Activated CD4-positive, alpha-beta T cell treated with anti-CD3 and anti-CD28 coated beads for 4 hours (primary cell): ENCODE measurements at regions not wholly inside any gene's neighbourhood (a gene's known extent, or its start where the extent isn't known, plus 50 kb on each side); places are given as distances from the start of the nearest gene placed in this dataset.
"Not testable (repeated sequence)": the region's sequence is repeated elsewhere in the genome, so short reads cannot be mapped to it uniquely, and the experiment has no call there.

ENCODE experiments used
- DNase-seq, 2 donors: peaks; one replicate each; pipeline ENCODE4 v3.0.0-alpha.2; 2020

DNA sequence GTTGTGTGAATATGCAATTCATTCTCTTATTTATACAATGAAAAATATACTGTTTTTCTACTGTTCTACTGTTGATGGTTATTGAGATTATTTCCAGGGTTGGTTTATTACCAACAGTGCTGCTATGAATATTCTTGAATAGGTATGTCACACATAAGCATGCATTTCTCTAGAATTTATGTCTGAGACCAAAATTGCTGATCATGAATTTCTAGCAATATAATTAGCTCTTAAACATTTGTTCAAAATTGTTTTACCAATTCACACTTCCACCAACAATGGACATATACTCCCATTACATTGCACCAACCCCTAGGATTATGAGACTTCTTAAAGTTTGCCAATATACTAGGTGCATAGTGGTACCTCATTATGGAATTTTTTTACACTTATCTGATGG, 164.1 kb upstream of the KCNQ5 start:
- DNase-seq, result no peak

DNA sequence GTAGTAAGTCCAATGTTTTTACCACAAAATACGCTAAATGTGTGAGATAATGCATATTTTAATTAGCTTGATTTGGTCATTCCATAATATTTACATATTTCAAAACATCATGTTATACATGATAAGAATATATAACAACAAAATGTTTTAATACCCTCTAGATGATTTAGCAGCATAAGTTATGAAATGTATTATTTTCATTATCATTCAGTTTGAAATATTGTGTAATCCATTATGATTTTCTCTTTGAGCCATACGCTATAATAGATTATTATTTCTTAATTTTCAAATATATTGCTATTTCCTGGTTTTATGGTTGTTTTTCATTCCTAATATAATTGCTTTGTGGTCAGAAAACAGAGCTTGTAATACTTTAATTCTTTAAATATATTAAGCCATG, 163.3 kb upstream of the KCNQ5 start:
- DNase-seq, result no peak

DNA sequence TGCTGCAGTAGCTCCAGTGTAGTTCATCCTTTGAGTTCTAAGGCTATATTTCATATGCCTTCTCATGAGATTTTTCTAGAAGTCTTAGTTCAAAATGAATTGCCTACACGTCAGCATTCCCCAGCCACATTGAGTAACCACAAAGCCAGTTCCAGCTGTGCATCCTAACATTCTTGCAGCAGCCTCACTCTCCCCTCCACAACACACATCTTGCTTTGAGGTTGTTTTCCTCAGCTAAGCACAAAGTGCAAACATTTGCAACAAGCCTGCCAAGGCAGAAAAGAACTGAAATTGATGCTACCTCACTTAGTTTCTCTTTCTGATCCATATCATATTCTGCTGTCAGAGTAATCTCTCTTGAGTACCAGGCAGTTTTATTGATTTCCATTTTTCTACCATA, 160.7 kb upstream of the KCNQ5 start:
- no peak for DNase-seq

DNA sequence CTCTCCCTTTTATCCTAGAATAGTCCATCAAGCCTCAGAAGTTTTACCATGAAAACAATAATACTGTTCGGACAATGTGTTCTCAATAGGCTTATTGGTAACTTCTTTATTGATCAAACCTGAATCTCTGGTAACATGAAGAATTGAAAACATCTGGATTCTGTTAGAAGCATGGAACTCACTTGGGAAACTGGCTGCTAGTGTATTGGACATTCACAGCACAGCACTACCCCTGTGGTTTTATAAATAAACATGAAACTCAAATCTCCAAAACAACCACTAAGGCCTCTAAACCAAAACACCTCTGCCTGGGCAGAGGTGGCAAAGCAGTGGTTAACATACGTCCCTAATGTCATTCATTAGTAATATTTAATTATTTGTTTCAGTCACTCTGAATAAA, 157.6 kb upstream of the KCNQ5 start:
- DNase-seq, result no peak

DNA sequence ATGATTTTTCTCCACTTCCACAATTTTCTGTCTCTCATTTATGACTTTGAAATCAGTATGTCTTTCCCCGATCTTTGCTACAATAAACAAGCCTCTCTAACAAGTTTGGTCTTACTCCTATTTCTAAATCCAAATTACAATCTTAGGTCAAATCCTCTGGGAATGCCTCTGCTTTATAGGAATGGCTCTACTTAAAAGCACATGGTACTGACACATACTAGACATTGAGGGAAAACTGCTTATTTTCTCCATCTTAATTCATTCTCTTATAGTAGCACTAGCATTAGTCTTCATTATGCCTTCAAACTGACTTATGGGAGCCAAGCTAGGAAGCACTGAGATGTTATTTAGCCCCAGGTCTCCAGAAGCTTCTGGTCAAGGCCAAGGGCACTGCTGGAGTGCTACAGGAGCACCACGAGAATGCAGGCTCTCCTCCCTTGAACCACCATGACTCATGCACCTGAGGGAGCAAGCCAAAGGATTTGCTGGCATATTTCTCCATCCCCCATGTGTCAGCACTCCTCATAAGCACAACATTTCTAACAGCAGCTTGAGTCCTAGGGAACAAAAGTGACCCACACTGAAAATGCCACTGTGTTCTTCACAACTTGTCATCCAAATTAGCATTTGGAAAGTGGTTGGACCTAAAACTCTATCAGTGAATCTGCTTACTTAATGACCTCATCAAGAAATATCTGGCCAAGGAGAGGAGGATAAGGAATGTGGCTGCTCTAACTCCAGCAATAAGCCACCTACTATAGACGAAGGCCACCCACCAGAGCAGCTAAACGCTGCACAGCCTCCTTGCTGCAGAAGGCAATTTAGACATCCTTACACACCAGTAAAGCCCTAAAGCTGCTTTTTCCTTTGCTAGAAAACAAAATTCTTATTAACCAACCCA, 156.8 kb upstream of the KCNQ5 start:
- no peak for DNase-seq

DNA sequence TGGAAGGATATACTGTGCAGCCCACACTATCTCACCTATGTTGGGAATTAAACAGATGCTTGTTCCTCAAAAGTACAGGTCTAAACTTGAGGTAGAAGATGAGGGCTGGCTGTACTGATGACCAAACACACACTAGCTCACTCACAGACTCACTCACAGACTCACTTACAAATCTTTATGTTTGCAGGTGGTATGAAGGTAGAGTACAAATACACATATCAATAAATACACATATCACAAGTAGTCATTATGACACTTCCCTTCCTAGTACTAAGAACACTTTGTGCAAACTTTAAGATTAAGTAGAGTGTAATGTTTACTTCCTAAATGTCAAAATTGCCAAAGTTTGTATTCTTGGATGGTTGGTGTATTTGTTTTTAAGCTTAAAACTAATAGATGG, 155.4 kb upstream of the KCNQ5 start:
- DNase-seq, result no peak

DNA sequence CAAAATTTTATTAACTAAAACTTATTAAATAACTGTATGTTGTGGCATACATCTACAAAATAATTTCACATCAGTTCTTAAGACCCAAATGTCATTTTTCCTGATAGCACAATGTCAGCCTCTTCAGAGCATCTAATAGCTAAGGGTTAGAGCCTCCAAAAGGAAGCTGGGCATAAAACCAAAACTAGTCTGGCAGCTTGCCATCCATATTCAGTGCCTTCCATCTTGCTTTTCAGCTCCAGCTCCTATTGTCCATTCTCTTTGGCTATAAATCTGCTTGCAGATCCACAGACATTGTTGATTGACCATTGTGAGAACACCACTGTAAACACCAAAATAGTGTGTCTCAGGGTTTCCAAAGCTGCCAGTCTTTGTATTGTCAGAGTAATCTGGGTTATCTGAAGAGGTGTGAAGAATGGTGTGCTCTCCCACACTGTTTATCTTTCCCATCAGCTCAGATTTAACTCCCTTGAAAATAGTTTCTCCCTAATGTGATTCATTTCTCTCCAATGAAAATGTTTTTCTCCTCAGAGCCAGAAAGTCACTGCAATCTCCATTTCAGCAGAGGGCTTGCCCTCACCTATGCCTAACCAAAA, 154.8 kb upstream of the KCNQ5 start:
- no peak for DNase-seq

DNA sequence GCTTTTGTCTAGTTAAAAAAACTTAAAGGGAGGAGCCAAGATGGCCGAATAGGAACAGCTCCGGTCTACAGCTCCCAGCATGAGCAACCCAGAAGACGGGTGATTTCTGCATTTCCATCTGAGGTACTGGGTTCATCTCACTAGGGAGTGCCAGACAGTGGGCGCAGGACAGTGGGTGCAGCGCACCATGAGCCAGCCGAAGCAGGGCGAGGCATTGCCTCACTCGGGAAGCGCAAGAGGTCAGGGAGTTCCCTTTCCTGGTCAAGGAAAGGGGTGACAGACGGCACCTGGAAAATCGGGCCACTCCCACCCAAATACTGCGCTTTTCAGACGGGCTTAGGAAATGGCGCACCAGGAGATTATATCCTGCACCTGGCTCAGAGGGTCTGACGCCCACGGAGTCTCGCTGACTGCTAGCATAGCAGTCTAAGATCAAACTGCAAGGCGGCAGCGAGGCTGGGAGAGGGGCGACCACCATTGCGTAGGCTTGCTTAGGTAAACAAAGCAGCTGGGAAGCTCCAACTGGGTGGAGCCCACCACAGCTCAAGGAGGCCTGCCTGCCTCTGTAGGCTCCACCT, 152.4 kb upstream of the KCNQ5 start:
- DNase-seq, result not testable (repeated sequence)

DNA sequence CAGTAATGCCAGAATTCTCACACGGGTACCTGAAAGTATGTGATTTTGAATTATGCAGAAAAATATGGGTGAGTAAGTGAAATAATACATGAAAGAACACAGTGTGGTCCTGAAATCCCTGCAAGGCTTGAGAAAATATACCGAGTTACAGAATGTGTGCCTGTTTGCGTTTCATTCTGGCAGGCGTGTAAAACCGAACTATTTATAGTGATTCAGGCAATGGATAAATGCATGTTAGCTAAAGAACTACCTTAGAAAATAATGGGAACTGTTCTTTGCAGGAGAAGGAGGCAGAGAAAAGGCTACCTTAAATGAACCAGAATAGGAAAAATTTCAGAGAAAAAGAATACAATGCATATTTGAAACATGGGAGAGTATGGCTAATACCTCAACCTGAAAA, 145.8 kb upstream of the KCNQ5 start:
- no peak for DNase-seq

DNA sequence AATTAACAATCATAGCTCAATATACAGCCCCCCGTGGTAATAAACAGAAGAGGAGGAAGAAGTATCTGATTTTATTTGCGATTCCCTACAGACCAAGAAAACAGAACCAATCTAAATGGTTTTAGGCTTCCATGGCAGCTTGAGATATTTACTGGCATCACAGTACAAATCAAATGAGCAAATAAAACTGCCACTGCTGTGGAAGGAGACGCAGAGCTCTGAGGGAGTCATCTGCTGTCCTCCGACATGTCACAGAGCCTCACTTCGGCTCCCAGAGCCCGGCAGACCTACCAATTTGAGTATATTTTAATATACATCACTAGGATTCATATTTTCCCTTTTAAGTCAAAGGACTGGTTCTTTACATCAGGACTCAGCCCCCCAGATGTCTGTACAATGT, 145.2 kb upstream of the KCNQ5 start:
- DNase-seq, result no peak

DNA sequence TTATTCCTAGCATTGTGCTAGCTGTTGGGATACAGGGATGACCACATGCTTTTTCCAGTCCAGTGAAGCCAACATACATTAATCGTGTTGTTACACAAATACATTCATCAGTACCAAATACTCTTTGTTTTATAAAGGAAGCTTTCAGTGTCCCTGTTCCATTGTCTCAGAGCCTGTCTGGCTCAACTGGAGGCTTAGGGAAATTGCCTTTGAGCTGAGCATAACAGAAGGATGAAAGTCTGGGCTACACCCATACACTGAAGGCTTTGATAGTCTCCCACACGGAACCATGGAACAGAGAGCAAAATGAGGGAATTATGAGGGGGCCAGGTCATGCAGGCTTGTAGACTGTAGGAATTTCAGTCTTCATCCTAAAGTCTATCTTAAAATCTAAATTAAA, 126.4 kb upstream of the KCNQ5 start:
- no peak for DNase-seq

DNA sequence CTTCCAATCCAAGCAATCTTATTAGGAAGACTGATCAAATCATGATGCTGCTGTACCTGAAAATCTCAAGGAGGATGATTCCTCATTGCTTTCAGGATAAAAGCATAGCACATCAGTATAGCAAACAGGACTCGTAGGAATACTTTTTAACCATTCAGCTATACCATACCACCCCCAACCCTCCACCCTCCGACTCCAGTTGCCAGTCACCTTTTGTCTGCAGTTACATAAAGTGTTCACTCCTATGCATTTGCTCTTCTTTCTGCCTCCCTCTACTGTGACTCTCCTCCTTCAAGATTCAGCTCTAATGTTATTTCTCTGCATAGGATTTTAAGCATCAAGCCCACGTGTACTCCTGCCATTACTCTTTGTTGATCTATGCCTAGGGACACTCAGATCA, 124.7 kb upstream of the KCNQ5 start:
- no peak for DNase-seq

DNA sequence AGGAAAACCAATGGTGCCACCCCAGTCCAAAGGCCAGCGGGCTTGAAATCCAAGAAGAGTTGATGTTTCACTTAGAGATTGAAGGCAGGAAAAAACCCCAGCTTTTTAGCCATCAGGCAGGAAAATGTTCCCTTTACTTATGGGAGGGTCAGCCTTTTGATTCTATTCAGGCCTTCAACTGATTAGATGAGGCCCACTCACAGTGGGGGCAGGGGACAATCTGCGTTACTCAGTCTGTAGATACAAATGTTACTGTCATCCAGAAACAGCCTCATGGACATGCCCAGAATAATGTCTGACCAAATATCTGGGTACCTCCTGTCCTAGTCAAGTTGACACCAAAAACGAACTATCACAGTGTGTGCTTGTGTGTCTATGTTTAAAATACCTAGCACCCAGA, 121.2 kb upstream of the KCNQ5 start:
- DNase-seq, result no peak

DNA sequence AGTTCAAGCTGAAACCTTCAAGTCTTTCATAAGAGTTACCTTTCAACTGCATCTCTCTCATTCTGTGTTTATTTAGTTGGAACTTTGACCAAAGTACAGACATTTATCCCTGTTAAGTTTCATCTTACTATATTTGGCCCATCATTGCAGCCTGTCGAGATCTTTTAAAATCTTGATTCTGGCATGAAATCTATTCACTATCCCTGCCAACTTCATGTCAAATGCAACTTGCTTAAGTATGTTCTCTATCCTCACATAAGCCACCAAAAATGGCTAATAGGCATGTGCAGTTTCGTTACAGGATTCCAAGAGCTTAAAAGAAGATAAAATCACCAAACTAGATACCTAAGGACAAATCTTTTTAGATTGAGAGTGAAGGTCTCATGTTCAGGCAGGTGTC, 117.5 kb upstream of the KCNQ5 start:
- no peak for DNase-seq

DNA sequence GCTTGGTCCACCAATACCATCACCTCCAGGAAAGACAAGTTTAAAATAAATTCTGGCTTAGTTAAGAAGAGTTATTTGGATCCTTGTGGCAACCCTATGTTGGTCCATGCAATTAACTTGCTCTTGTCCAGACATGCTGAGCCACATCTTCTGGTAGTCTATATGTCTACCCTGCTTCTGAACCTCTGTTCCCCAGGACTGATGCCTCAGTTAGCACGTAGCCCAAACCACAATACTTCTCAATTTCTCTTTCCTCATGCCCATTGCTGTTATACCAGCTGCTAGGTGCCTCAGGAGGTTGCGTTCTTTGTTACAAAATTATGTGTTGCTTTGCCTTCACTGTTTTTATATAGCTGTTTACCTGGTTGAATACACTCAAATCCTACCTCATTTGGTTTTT, 116.4 kb upstream of the KCNQ5 start:
- no peak for DNase-seq

DNA sequence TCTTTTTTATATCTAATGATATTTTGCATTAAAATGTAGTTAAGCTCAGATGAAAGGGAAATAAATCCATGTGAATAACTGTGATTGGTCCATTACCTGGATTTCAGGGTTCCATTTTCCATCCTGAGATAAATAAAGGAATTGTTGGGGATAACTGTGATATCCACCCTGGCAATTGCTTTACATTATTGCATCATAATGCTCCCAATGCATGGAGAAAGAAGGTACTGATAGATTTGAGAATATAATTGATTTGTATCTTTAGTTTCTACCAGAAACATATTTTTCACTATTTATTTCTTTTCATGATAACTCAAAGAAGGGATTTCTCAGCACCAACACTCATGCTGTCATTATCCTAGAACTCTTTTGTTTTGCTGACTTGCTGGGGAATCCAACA, 102.0 kb upstream of the KCNQ5 start:
- DNase-seq, result no peak

DNA sequence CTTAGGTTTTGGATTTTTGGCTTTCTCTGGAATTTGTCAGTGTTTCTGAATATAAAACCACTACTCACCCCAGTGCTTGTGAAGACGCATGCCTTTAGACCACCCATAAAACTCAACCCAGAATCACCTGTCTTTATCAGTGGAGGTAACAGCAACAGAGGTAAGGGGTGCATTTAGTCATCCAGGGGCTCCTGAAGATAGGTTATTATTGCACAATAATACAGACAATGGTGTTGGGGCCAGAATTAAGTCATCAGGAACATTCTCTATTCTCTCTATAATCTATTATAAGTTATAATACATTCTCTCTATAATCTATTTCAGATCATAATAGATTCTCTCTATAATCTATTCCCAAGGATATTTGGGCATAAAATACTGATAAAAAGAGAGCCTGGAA, 100.2 kb upstream of the KCNQ5 start:
- DNase-seq, result no peak

DNA sequence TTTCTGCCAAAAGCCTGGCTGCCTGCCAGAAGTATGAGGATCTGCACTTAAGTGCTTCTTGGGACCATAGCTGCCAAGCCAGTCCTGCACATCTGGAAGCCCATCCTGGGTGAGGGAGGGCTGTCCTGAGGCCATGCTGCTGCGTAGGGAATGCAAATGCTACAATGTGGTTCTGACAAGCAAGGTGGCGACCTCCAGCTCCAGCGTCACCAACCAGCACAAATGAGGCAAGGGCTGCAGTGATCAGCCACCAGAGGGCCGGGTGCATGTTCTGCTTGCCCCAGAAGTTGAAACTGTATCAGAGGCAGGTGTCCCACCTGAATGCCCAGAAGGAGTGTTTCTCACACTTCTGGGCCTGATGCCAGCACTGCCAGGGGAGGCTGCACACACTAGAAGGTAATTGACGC, 99.1 kb upstream of the KCNQ5 start:
- DNase-seq, result peak in 1 of 2 donors; percentile 9

DNA sequence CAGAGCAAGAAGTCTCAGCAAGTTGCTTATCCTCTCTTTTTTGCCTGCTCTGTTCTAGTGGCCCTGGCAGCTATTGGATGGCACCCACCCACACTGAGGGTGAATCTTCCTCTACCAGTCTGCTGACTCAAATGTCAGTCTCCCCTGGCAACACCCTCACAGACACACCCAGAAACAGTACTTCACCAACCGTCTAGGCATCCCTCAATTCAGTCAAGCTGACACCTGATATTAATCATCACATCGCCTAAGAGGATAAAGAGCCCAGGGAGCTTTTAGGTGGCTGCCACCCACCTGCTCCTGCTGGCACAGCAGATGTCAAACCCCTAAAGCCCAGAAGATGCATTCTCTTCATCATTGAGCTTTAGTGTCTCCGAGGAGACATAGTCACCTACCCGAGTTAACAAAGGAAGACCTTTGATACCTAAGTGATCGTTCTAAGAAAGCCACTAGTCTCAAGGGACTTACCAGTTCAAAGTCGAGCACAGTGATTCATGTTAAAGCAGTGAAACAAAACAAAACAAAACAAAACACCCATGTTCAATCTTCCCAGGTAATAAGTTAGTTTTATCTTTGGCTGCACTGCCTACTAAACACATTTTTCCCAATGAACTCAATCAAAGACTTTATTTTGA, 97.7 kb upstream of the KCNQ5 start:
- no peak for DNase-seq

DNA sequence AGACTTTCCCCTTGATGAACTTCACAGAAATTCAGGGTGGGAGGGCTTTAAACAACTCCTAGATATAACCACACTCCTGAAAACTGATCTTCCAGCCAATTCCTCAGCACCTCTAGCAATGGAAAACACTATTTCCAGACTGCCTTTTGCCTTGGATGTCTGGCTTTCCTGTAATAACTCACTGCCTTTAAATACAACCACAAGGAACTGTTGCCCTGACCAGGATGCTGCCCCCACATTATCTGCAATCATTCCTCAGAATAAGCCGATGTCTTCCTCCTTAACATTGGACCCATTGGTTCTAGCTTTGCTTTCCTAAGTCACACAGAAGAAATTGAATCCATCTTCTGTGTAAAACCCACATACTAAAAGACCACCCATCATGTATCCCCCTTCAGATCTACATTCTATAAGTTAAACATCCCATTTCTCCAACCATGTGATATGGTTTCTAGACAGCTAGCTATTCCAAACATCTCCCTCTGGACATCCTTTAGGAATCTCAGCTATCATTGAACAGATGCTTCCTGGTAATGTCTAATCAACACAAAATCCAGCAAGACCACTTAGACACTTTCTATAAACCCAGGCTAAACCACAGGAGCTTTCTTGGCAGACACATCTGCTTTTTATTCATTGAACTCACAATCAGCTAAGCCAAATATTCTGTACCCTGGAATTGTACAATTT, 95.9 kb upstream of the KCNQ5 start:
- no peak for DNase-seq

DNA sequence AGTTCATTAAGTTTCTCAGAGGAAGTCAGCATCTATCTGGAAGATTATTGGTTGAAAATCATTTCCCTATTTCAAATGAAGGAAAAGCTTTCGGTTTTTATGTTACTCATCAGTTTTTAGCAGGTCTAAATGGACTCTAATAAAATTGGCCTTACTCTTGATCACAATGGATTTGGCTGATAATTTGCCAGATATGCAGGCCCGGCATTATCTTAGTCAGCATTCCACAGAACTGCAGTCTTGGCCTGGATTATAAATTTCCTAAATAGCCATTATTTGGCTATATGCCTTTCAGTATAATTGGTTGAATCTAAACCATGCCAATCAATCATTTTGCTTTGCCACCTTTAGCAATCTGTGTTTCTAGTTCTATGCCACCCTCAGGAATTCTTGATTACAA, 91.7 kb upstream of the KCNQ5 start:
- DNase-seq, result no peak

DNA sequence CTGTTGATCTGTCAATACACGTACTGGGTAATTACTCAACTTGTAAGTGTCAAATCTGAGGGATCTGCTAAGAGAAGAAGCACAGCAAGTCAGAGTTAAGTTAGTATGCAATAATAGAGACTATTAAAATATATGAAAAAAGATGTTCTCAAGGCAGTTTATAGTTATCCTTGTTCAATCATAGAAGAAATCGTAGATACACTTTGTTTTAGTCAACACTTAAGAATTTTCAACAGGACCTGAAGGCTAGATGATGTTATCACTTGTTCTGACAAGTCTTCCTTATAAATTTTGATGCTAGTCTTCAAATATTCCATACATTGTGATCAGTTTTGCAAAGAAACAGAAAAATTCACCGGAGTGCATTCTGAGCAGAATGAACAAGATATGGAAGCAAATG, 91.1 kb upstream of the KCNQ5 start:
- no peak for DNase-seq

DNA sequence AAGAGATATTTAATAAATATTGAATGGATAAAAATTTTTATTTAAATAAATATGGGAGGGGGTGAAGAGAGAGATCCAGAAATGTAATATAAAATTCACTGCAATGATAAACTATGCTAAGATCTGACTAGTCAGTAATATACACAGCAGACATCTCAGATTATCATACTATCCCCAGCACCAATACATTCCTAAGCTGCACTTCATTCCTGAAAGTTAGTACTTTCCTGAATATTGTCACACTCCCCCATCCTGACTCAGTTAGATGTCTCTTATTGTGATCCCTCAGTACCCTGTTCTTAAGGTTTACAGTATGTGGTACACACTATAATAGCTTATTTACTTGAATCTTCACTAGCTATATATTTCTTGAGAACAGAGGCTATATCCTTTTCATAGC, 88.3 kb upstream of the KCNQ5 start:
- DNase-seq, result no peak
